ENCODE measurements at regions not wholly inside any gene's neighbourhood (a gene's known extent, or its start where the extent isn't known, plus 50 kb on each side); places are given as distances from the start of the nearest gene placed in this dataset.
A peak's percentile ranks its signal among the peaks of the same experiment; 100 is the strongest.

- CTCF ChIA-PET, result no interaction called here
- H3K79me1 ChIP-seq (ENCODE audit: low read depth in 1 of 2, low read length in 2 of 2), result no peaks in the 10 kb centered on the region
- H2BK120ac ChIP-seq (ENCODE audit: low read depth, low read length), result no peak overlapping the region
- H3K4ac ChIP-seq (ENCODE audit: low read depth, low read length), result no peak overlapping the region
- intact Hi-C loops (cut with micrococcal nuclease), result no loop called here
- H3K27ac ChIP-seq (ENCODE audit: insufficient read depth, low read length), result no peak overlapping the region
- no peaks in the 10 kb centered on the region for H3K36me3 ChIP-seq (ENCODE audit: control insufficient read depth, insufficient read depth, low read length)
- H2BK5ac ChIP-seq (ENCODE audit: low read depth, low read length, poor library complexity, severe bottlenecking), result no peak overlapping the region
- H3K18ac ChIP-seq (ENCODE audit: low read depth, low read length), result no peak overlapping the region
- H2BK20ac ChIP-seq (ENCODE audit: low read depth, low read length), result no peak overlapping the region
- no peak overlapping the region for H3K56ac ChIP-seq (ENCODE audit: extremely low read depth, insufficient read depth, low read length)
- H3K23ac ChIP-seq (ENCODE audit: low read depth, low read length), result no peak overlapping the region
- no peaks in the 10 kb centered on the region for H3K4me1 ChIP-seq (ENCODE audit: control insufficient read depth, insufficient read depth, low read length)
- H2AK5ac ChIP-seq (ENCODE audit: low read depth, low read length), result no peak overlapping the region
- no peaks in the 10 kb centered on the region for H3K9me3 ChIP-seq (ENCODE audit: control insufficient read depth, insufficient read depth, low read length)
- H4K91ac ChIP-seq (ENCODE audit: insufficient read depth, low read depth, low read length), result no peak overlapping the region
- H3K4me3 ChIP-seq (ENCODE audit: insufficient read depth, low read depth, low read length), result no peak overlapping the region
- H4K20me1 ChIP-seq (ENCODE audit: insufficient read depth, low read length), result no peaks in the 10 kb centered on the region
- H3K4me2 ChIP-seq (ENCODE audit: low read depth, low read length), result no peak overlapping the region
- POLR2A ChIA-PET (ENCODE audit: unreplicated experiment), result no interaction called here
- in situ Hi-C loops (cut with MboI; ENCODE audit: low sequenced_read_pairs), result no loop called here
- H3K14ac ChIP-seq (replicated peaks; ENCODE audit: low read depth, low read length), result no peak overlapping the region
- H2BK15ac ChIP-seq (ENCODE audit: low read depth, low read length), result no peak overlapping the region
- H2AK9ac ChIP-seq (replicated peaks; ENCODE audit: low read depth, low read length, poor library complexity), result no peak overlapping the region
- no peaks in the 10 kb centered on the region for H3K27me3 ChIP-seq (ENCODE audit: control insufficient read depth, insufficient read depth, low read length)
- H4K8ac ChIP-seq (ENCODE audit: low read depth in 2 of 2, low read length in 2 of 2), result no peak overlapping the region
- H3K9me1 ChIP-seq (ENCODE audit: insufficient read depth, low read length), result no peaks in the 10 kb centered on the region
- ATAC-seq (ENCODE audit: low read depth) (peak; percentile 72), DNase-seq (peak; percentile 20)
- no peak overlapping the region for H3K9ac ChIP-seq (ENCODE audit: low read depth, low read length)
- no peak overlapping the region for H4K5ac ChIP-seq (ENCODE audit: low read depth, low read length)
- TF ChIP-seq, protein P1, sequence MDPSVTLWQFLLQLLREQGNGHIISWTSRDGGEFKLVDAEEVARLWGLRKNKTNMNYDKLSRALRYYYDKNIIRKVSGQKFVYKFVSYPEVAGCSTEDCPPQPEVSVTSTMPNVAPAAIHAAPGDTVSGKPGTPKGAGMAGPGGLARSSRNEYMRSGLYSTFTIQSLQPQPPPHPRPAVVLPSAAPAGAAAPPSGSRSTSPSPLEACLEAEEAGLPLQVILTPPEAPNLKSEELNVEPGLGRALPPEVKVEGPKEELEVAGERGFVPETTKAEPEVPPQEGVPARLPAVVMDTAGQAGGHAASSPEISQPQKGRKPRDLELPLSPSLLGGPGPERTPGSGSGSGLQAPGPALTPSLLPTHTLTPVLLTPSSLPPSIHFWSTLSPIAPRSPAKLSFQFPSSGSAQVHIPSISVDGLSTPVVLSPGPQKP (IDR thresholded peaks at IDR 0.05; ENCODE audit: borderline replicate concordance, low read depth, low read length), result no peak
- TF ChIP-seq NFE2L2 (IDR thresholded peaks at IDR 0.05; ENCODE audit: low read depth, low read length) (no peak), RCOR1 (IDR thresholded peaks at IDR 0.05; ENCODE audit: insufficient replicate concordance, low read length) (no peak), MAFK (IDR thresholded peaks at IDR 0.05; ENCODE audit: low read depth, low read length) (no peak), RFX5 (IDR thresholded peaks at IDR 0.05; ENCODE audit: low read depth, low read length) (no peak), CHD1 (IDR thresholded peaks at IDR 0.05; ENCODE audit: low read depth, low read length) (no peak), CTCF (conservative IDR thresholded peaks at IDR 0.05; ENCODE audit: low read depth, low read length) (no peak), MAZ (IDR thresholded peaks at IDR 0.05; ENCODE audit: borderline replicate concordance, low read depth, low read length) (no peak), SMC3 (IDR thresholded peaks at IDR 0.05; ENCODE audit: low read depth, low read length) (no peak), FOS (IDR thresholded peaks at IDR 0.05; ENCODE audit: low read depth, low read length) (no peak), BHLHE40 (IDR thresholded peaks at IDR 0.05; ENCODE audit: low read depth, low read length) (no peak), POLR2A (IDR thresholded peaks at IDR 0.05; ENCODE audit: low read depth, low read length) (no peak), CEBPB (IDR thresholded peaks at IDR 0.05; ENCODE audit: low read depth, low read length) (no peak), MXI1 (IDR thresholded peaks at IDR 0.05; ENCODE audit: borderline replicate concordance, low read depth, low read length) (no peak), RAD21 (IDR thresholded peaks at IDR 0.05; ENCODE audit: low read length) (no peak)
- TF ChIP-seq, protein P2, sequence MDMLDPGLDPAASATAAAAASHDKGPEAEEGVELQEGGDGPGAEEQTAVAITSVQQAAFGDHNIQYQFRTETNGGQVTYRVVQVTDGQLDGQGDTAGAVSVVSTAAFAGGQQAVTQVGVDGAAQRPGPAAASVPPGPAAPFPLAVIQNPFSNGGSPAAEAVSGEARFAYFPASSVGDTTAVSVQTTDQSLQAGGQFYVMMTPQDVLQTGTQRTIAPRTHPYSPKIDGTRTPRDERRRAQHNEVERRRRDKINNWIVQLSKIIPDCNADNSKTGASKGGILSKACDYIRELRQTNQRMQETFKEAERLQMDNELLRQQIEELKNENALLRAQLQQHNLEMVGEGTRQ (IDR thresholded peaks at IDR 0.05; ENCODE audit: low read depth, low read length), result no peak
- dilution Hi-C loops (cut with HindIII; ENCODE audit: low sequenced_read_pairs, unreplicated experiment), result no loop called here
- H2AFZ ChIP-seq (replicated peaks; ENCODE audit: low read length, poor library complexity), result no peak overlapping the region
- BruUV-seq (replicated peaks), result no TSS peak
Measured at GRCh38 chr7:34354899-34355298, 303.1 kb upstream of the NPSR1 start.

Data from IMR-90 (cell line).